ENCODE measurements at regions not wholly inside any gene's neighbourhood (a gene's known extent, or its start where the extent isn't known, plus 50 kb on each side); places are given as distances from the start of the nearest gene placed in this dataset.

- no peak for DNase-seq (ENCODE audit: low read depth in 2 of 2)
These were observed 94.2 kb upstream of the ATXN1 start for GRCh38 chr6:16855460-16855859.

GRCh38 chr6:16854986-16855385 is 93.7 kb upstream of the ATXN1 start:
- DNase-seq (ENCODE audit: low read depth in 2 of 2): no peak

GRCh38 chr6:16852671-16853070 is 91.4 kb upstream of the ATXN1 start:
- no peak for DNase-seq (ENCODE audit: low read depth in 2 of 2)

- no peak for DNase-seq (ENCODE audit: low read depth in 2 of 2)
These were observed 90.5 kb upstream of the ATXN1 start for GRCh38 chr6:16851758-16852157.

GRCh38 chr6:16851044-16851540 is 89.8 kb upstream of the ATXN1 start:
- DNase-seq (ENCODE audit: low read depth in 2 of 2): no peak

- no peak for DNase-seq (ENCODE audit: low read depth in 2 of 2)
These were observed 89.4 kb upstream of the ATXN1 start for GRCh38 chr6:16850681-16851026.

GRCh38 chr6:16849988-16850680 is 88.9 kb upstream of the ATXN1 start:
- no peak for DNase-seq (ENCODE audit: low read depth in 2 of 2)

- no peak for DNase-seq (ENCODE audit: low read depth in 2 of 2)
These were observed 88.2 kb upstream of the ATXN1 start for GRCh38 chr6:16849280-16849987.

GRCh38 chr6:16846399-16846778 is 85.1 kb upstream of the ATXN1 start:
- no peak for DNase-seq (ENCODE audit: low read depth in 2 of 2)

- DNase-seq (ENCODE audit: low read depth in 2 of 2): no peak
These were observed 82.9 kb upstream of the ATXN1 start for GRCh38 chr6:16844183-16844582.

GRCh38 chr6:16842676-16843075 is 81.4 kb upstream of the ATXN1 start:
- DNase-seq (ENCODE audit: low read depth in 2 of 2): no peak

GRCh38 chr6:16841241-16841640 is 80.0 kb upstream of the ATXN1 start:
- no peak for DNase-seq (ENCODE audit: low read depth in 2 of 2)

GRCh38 chr6:16840725-16841124 is 79.5 kb upstream of the ATXN1 start:
- no peak for DNase-seq (ENCODE audit: low read depth in 2 of 2)

- DNase-seq (ENCODE audit: low read depth in 2 of 2): no peak
These were observed 79.0 kb upstream of the ATXN1 start for GRCh38 chr6:16840291-16840690.

GRCh38 chr6:16839631-16840179 is 78.4 kb upstream of the ATXN1 start:
- DNase-seq (ENCODE audit: low read depth in 2 of 2): no peak

- DNase-seq (ENCODE audit: low read depth in 2 of 2): no peak
These were observed 76.1 kb upstream of the ATXN1 start for GRCh38 chr6:16837217-16837972.

GRCh38 chr6:16836144-16836981 is 75.1 kb upstream of the ATXN1 start:
- no peak for DNase-seq (ENCODE audit: low read depth in 2 of 2)

GRCh38 chr6:16834242-16834641 is 73.0 kb upstream of the ATXN1 start:
- DNase-seq (ENCODE audit: low read depth in 2 of 2): no peak

- no peak for DNase-seq (ENCODE audit: low read depth in 2 of 2)
These were observed 71.5 kb upstream of the ATXN1 start for GRCh38 chr6:16832721-16833120.

GRCh38 chr6:16832043-16832567 is 70.8 kb upstream of the ATXN1 start:
- DNase-seq (ENCODE audit: low read depth in 2 of 2): no peak

- DNase-seq (ENCODE audit: low read depth in 2 of 2): no peak
These were observed 69.9 kb upstream of the ATXN1 start for GRCh38 chr6:16831136-16831535.

All from stimulated activated CD4-positive, alpha-beta T cell treated with anti-CD3 and anti-CD28 coated beads, Interleukin-4, amount 100 ng/mL, for 48 hours (primary cell).